Sciatic nerve (tissue), 2 donors: ENCODE measurements at regions not wholly inside any gene's neighbourhood (a gene's known extent, or its start where the extent isn't known, plus 50 kb on each side); places are given as distances from the start of the nearest gene placed in this dataset.

Experiments
- ATAC-seq: fragments of 200-7000 bp; cut with Tn5 transposase; one replicate; pipeline ENCODE4 v1.9.1; 2020; ENCODE audit warnings: mild to moderate bottlenecking, moderate library complexity
- DNase-seq: peaks from one replicate; pipeline ENCODE4 v3.0.0-alpha.2; 2020; ENCODE audit warnings: low spot score
- intact Hi-C: fragments of 100-400 bp; cut with DNase I; formaldehyde crosslinking; loops from one replicate; pipeline ENCODE4 v1.14.2; 2022
- donor health status: DM: no; HTN: no; CAD: no.
- donor health status: DM: no; HTN: no; CAD: no.

DNA sequence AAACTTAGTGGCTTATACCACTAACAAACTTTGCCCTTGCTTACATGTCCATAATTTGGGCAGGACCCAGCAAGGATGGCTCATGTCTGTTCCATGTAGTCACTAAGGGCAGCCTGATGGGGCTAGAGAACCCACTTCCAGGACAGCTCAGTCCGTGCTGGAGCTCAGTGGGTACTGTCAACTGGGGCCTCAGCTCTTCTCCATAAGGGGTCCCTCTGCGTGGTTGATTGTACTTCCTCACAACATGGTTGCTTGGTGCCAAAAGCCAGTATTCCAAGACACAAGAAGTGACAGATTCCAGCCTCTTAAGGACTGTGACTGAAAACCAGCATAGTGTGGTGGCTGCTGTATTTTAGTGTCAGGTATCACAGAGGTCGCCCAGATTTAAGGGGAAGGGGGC is 675.2 kb downstream of the TBC1D22A start:
- DNase-seq = no peak
- no peak for ATAC-seq
- intact Hi-C loops = no loop called here

DNA sequence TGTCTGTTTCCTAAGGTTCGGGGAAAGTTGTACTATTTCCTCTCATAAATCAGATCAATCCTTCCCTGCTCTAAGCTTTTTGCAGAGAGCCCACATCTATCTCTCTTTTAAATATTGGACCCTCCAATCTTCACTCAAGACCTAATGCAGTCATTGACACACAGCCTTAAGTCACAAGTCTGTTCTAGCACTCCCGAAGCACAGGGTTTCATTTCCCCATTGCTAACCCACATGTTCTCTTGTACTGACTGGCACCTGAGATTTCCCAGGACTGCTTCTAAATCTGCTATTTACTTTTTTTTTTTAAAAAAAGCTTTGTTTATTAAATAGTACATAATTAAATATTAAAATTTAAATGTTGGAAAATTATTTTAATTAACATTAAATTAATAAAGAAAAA is 674.7 kb downstream of the TBC1D22A start:
- no peak for ATAC-seq
- intact Hi-C loops = no loop called here
- DNase-seq = no peak

DNA sequence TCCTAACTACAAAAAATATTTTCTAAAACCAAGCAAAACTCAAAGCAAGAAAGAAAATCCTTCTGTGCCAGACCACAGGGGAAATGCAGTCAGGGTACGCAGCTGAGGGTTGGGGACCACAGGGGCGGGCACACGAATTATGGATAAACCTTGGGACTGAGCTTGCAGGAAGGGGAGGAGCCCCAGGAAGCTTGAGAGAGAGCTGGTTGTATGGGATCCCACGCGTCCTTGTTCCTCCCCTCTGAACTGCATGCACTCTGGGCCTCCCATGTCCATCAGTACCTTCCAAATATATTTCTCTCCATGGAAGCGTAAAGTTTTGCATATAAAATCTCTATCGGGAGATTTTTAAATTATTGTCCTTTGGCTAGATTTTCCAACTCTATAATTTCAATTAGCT is 673.4 kb downstream of the TBC1D22A start:
- ATAC-seq (no peak), DNase-seq (no peak)
- intact Hi-C loops = no loop called here

DNA sequence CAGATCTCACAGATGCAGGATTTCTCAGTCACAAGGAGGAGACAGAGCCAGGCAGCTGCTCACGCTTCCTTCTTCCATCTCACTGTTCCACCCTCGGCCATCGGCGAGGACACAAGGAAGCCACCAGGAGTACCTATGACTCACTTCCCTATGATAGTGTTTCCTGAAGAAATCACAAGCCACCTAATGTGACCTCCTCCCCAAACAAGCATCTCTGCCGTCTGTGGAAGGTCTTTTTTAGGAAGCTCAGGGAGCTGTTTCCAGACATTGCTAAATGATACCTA is 672.7 kb downstream of the TBC1D22A start:
- intact Hi-C loops = no loop called here
- DNase-seq (no peak), ATAC-seq (no peak)

DNA sequence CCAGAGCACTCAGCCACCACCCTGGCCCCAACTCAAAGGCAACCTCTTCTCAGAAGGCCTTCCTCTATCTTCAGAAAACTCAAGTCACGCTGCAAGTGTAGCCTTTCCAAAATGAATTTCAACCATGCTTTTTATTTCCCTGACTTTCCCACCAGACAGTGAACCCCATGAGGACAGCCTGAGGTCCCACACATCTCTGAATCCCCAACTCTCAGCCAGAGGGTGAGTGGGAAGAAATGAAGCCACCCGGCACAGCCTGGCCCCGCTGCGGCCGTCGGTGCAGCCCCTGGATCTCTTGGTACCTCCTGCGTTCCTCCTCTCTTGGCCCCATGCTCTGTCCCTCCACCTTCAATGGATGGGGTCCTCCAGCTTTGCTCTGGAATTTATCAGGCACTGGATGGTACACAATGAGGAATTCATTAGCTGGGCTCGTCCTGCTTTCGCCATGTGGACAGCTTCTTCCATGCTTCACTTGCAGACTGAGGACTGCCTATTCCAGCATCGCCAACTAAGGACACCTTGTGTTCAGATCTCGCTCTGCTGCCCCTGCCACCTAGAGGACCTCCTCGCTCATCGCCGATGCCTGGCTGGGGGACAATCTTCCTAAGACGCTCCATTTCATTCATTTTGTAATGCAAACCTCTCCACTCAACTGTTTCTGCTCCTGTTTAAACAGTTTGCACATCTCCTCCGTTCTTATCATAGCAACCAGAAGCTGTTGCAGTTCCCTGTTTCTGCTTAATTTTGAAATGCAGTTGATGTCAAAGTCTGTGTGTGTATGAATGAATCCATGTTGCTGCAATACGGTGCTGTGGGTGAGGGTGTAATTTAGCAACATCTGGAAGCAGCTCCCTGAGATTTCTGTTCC is 672.1 kb downstream of the TBC1D22A start:
- DNase-seq (no peak), ATAC-seq (no peak)
- intact Hi-C loops = no loop called here

DNA sequence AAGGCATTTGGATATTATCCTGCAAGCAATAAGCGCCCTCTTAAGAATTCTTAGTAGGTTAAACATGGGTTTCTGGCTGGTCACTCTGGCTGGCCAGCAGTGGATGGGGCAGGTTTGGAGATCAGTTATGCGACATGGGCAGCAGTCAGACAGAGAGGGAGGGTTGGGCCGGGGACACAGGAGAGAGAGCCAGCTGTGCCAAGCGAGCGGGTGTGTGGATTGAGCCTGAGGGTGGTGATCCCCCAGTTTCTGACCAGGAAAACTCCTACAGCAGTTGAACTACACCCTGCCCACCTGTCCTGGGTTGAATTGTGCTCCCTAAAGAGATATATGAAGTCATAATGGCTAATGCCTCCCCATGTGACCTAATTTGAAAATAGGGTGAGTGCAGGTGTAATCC is 671.2 kb downstream of the TBC1D22A start:
- intact Hi-C loops = no loop called here
- ATAC-seq (no peak), DNase-seq (no peak)

DNA sequence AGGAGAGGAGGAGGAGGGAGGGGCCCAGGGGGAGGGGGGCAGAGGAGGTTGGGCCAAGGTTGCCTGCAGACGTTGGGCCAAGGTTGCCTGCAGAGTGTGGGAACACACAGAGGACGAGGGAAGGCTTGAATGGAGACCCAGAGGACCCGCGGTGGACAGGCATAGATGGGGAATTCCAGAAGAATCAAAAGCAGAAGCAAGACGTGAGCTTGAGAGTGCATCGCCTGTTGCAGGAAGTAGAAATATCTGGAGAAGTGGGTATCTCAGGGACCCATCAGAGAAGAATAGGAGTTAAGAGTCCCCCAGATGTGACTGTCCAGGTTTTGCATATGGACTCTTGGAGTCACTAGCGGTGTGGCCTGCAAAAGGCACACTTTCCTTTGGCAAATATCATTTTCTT is 670.2 kb downstream of the TBC1D22A start:
- no peak for ATAC-seq
- intact Hi-C loops = no loop called here
- DNase-seq = no peak

DNA sequence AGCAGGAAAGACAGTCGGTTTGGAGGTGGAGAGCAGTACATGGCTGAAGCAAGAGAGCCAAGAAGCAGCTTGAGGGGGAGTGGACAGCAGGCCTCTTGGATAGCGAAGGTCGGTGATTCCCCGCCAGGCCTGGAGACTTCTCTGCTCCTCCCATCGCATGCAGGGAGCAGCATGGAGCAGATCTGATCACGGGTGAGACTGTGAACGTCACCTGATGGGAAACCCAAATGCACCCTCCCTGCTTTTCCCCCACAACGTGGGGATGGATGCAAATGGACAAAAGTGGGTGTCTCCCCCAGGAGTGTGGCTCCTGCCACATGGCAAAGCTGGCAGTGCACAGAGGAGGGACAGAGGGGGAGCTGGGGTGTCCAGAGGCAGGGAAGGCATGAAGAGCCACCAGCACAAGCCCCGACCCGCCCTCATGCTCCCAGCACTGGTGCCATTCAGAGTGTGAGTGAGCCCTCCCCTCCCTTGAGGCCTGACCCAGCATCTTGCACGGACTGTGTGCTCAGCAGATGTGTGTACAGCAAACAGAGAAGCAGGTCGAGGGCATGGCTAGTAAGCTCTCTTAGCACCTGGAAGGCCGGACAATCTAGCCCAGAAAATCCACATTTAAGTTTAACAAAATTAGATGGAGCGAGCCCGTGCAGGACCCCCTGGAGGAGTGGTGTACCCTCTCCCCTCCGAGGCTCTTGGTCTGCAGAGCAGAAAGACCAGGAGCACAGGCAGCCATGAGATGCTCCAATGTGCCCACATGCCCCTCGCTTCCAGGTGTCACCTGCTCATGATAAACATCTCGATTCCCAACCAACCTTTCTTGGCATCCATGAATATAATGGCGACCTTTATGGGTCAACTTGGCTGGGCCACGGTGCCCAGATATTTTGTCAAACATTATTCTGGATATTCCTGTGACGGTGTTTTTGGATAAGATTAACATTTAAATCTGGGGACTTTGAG is 661.7 kb downstream of the TBC1D22A start:
- intact Hi-C loops = no loop called here
- no peak for ATAC-seq
- no peak for DNase-seq

DNA sequence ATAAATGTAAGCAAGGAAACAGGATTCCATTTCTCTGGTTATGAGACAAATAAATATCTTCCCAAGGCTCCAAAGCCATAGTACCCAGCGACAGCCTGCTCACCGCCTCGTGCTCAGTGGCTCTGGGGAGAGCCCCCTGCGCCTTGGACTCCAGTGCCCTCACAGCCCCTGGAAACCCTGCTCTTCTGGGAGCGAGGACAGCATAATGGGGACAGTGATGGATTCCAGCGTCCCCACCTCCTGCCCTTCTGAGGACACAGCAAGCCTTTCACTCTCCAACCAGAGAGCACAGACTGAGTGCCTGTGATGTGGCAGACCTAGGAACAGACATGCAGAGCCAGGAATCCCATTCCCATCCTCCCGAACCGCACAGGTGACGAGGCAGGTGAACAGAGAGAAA is 660.8 kb downstream of the TBC1D22A start:
- DNase-seq (no peak), ATAC-seq (no peak)
- intact Hi-C loops = no loop called here

DNA sequence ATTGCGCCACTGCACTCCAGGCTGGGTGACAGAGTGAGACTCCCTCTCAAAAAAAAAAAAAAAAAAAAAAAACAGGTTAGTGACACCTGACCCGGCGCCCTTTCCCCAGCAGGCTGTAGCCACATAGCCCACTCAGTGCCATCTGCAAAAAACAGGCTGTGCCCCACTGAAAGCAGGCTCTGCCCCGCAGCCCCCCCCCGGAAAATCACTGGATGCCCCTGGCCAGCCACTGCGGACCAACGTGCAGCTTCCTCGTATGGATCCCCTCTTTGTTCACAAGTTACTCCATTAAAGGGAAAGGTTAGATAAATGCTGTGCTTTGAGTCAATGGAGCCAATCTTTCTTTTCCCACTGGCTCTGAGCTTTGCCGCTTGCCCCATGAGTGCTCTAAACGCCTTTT is 660.3 kb downstream of the TBC1D22A start:
- intact Hi-C loops = no loop called here
- no peak for DNase-seq

DNA sequence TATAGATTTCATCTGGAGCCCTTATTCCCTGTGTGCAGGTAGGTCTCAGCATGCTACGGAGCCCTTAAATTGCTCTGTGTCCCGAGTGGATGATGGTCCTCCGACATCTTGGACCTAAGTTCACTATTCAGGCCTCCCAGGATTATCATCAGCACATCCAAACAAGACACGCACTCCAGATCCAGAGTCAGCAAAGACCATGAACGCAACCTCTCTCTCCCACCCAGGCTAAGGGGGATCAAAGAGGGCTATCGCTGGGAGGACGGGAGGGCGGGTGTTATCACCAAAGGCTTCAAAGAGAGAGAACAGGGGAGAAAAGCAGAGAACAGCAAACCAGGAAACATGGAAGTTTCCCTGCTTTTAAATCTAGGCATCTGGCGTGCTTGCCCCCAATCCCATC is 659.4 kb downstream of the TBC1D22A start:
- no peak for DNase-seq
- ATAC-seq = no peak
- intact Hi-C loops = no loop called here

More for the DNA sequence above, 660.3 kb downstream of the TBC1D22A start:
- ATAC-seq = no peak

DNA sequence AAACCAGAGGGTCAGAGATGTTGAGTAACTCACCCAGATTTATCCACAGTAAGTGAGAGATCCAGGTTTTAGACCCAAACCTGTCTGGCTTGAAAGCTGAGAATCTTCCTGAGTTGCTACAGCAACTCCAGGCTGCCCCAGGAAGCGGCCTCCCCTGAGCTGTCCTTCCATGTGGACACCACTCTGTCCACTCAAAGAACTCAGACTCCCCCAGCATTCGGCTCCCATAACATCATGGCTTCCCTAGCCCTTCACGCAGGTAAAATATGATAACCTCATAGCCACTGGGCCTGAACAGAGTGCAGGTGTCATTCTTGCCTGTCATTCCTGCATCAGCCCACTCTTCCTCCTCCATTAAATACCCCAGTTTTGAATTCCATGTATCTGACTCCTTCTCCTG is 657.8 kb downstream of the TBC1D22A start:
- DNase-seq = no peak
- no peak for ATAC-seq
- intact Hi-C loops = no loop called here

DNA sequence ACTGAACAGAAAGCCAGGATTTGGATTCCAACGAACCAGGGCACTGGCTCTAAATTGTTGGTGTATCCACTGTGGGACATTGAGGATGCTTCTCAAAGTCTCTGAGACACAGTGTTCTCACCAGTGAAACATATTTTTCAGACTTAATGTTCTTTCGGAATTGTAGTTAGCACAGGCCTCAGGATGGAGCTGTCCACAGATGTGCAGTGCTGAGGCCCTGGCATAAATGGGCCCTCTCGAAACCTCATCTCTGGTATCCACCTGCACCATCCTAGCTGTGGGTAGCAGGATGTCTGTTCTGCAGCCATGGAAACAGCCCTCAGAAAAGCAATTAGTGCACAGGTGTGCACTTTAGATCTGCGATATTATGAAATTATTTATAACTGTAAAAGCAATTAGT is 656.8 kb downstream of the TBC1D22A start:
- ATAC-seq (no peak), DNase-seq (no peak)
- intact Hi-C loops = no loop called here

DNA sequence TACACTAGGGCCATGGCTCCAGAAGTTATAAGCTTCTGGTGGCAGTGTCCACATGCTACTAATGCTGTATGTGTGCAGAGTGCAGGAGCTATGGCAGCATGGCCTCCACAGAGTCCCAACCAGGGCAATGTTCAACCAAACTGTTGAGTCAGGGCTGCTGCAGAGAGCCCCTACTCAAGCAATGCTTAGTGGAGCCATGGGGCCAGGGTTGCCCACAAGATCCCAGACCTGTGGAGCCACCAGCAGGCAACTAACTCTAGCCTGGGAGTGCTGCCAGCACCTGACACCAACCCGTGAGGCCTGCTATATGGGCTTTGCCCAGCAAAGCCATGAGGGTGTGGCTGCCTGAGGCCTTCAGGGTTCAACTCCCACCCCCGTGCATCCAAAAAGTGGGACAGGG is 655.2 kb downstream of the TBC1D22A start:
- ATAC-seq (no peak), DNase-seq (no peak)
- intact Hi-C loops = no loop called here

DNA sequence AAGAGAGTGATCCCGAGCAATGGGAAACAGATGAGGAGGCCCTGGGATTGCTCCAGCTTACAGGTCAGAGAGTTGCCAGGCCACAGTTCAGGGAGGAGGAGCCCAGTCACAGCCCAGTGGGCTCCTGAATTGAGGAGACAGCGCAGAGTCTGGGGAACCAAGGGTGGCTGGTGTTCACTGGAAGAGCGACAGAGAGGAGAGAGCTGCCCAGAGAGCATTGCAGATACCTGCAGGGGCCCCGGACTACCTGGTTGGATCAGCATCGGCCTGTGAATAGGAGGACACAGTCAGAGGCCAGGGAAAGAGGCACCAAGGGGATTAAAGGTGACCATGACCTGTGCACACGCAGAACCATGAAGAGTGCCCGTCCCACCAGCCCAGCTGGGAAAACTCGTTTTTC is 648.6 kb downstream of the TBC1D22A start:
- ATAC-seq (no peak), DNase-seq (no peak)
- intact Hi-C loops = no loop called here

DNA sequence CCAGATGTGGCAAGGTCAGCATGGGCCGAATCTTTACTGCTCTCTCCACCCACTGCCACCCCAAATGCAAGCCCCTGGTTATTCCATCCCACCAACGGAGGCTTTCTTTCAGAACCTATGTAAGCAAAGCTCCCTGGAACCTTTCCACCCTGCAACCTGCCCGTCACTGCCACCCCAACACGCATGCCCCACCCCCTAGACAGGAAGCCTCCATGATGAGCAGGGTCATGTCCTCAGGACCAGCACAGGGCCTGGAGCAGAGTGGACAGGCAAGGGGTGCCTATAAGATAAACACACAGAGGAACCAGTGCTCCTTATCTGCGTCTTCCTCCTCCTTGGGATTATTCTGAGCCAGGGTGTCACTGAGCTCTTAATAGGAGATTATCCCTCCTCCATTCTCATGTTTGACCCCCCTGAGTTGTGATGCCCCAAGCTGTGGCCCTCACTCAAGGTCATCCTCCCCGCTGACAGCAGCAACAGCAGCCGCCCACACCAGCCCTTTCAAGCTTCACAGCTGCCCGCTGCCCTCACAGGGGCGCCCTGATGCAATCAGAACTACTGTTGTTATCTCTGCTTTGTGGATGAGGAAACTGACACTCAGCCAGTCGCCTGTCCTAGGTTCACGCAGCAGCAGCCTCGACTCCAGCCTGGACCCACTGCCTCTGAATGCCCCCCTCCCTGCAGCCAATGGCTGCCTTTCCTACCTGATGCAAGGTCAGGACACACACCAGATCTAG is 647.3 kb downstream of the TBC1D22A start:
- DNase-seq (no peak), ATAC-seq (no peak)
- intact Hi-C loops = no loop called here

DNA sequence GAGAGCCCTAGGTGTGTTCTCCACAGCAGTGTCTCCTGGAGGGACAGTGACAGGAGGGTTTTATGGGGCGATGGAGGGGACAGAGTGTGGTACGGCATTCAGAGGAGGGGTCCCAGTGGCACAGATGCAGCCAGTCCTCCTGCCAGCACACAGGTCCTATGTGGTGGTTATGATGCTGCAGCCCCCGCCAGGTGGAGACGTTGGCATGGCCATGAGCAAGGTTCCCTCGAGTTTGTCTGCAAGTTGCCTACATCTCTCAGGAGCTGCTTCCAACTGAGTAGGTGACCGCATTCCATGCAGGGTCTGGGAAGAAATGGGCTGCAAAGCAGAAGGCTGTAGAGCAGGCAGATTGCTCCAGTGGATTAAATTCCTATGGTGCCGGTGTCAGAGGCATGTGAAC is 646.0 kb downstream of the TBC1D22A start:
- no peak for DNase-seq
- intact Hi-C loops = no loop called here
- ATAC-seq = no peak

DNA sequence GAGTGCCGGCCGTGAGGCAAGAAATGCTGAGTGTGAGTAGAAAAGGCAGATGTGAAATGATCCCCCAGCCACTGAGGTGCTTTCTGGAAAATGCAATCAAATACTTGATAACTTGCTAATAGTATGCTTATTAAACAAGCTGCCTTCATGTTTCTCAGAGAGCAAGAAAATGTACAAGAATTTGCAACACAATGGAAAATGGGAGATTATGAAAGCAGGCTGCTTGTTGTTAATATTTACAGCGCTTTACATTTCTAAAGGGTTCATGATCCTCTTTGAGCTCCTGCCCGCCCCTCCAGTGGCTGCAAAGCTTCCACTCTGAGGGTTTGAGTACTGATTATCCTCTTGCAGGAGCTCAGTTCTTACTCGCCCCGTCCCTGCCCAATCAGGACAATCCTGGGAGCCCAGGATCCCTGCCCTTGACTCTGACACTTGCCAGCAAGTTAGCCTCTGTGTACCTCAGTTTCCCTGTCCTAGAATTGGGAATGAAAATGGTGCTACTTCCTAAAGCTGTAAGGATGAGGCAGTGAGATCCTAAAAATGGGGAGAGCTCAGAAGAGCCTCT is 645.1 kb downstream of the TBC1D22A start:
- no peak for ATAC-seq
- no peak for DNase-seq
- intact Hi-C loops = no loop called here

DNA sequence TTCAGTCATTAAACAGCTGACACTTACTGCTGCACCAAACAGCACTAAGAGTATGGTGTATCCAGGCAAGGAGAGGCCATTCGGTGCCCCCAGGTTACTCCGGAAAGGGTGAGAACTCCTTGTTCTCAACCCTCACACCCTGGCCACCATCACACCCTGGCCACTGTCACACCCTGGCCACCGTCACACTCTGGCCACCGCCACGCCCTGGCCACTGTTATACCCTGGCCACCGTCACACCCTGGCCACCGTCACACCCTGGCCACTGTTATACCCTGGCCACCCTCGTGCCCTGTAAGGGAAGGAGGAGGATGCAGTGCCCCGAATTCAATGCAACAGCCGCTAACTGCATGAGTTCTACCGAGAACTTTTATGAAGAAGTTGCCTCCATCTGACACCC is 644.4 kb downstream of the TBC1D22A start:
- intact Hi-C loops = no loop called here
- no peak for DNase-seq
- ATAC-seq = no peak
